Epithelial cell of proximal tubule (primary cell): ENCODE measurements at regions not wholly inside any gene's neighbourhood (a gene's known extent, or its start where the extent isn't known, plus 50 kb on each side); places are given as distances from the start of the nearest gene placed in this dataset.

ENCODE experiments used
- DNase-seq: peaks from one replicate; pipeline ENCODE4 v3.0.0-alpha.2; 2011; ENCODE audit warnings: low read depth
- H3K4me3 ChIP-seq: 2 replicates; pipeline ENCODE4 v1.5.1; 2011; ENCODE audit warnings: low read depth, mild to moderate bottlenecking, low read length
- CTCF ChIP-seq: conservative IDR thresholded peaks from 2 replicates; pipeline ENCODE4 v1.5.1; 2012; ENCODE audit warnings: low read depth, mild to moderate bottlenecking, low read length

GRCh38 chr12:115661112-115661511, 616.4 kb downstream of the MED13L start:
- no peak for TF ChIP-seq CTCF
- no peak for DNase-seq
- H3K4me3 ChIP-seq: no peak overlapping the region

GRCh38 chr12:115660211-115660805, 617.2 kb downstream of the MED13L start:
- TF ChIP-seq CTCF: no peak
- H3K4me3 ChIP-seq: no peak overlapping the region
- no peak for DNase-seq

- TF ChIP-seq CTCF: no peak
- DNase-seq: no peak
- H3K4me3 ChIP-seq: no peak overlapping the region
Observed at GRCh38 chr12:115659422-115659821, 618.1 kb downstream of the MED13L start.

GRCh38 chr12:115657081-115658013, 620.1 kb downstream of the MED13L start:
- TF ChIP-seq CTCF: no peak
- DNase-seq: no peak
- no peak overlapping the region for H3K4me3 ChIP-seq

GRCh38 chr12:115650026-115650425, 627.5 kb downstream of the MED13L start:
- DNase-seq: no peak
- no peak overlapping the region for H3K4me3 ChIP-seq
- no peak for TF ChIP-seq CTCF

- TF ChIP-seq CTCF: no peak
- DNase-seq: no peak
- H3K4me3 ChIP-seq: no peak overlapping the region
Observed at GRCh38 chr12:115648463-115648862, 629.0 kb downstream of the MED13L start.
